HepG2 (cell line): ENCODE measurements at regions not wholly inside any gene's neighbourhood (a gene's known extent, or its start where the extent isn't known, plus 50 kb on each side); places are given as distances from the start of the nearest gene placed in this dataset.

Source experiments
- ATAC-seq: fragments of 200-7000 bp; cut with Tn5 transposase; 3 replicates; pipeline ENCODE4 v1.9.1; 2020; ENCODE audit warnings: mild to moderate bottlenecking, moderate library complexity
- BruUV-seq: library from RNA; stranded (reverse); fragments of 400-500 nt; replicated peaks from 2 replicates; lab custom pipeline; 2021; lab: Mats Ljungman, UMichigan
- CTCF ChIA-PET: fragments of 300-600 bp; formaldehyde crosslinking; extraction: SDS; loops from one replicate; lab custom pipeline; 2021; ENCODE audit warnings: low total read pairs, inconsistent platforms, low intra/inter-chr PET ratio; lab: Yijun Ruan, JAX
- POLR2A ChIA-PET: fragments of 350-600 bp; sonication (Branson Sonifier 250); formaldehyde crosslinking; loops from one replicate; lab custom pipeline; 2020; ENCODE audit warnings: antibody characterized with exemption, inconsistent platforms; lab: Yijun Ruan, JAX
- DNase-seq: peaks from one replicate; pipeline ENCODE4 v3.0.0-alpha.2; 2015; ENCODE audit warnings: low spot score
- FAIRE-seq: peaks from 3 replicates; lab custom pipeline; 2011; peaks lifted over from hg19 to GRCh38; lab: Jason Lieb, UNC
- H2AFZ ChIP-seq: one replicate; pipeline ENCODE4 v1.6.1; 2011; ENCODE audit warnings: low read length, inconsistent platforms
- H3K27ac ChIP-seq: fragments of 300-600 bp; 3 replicates; pipeline ENCODE4 v1.8.0; 2011; ENCODE audit warnings: mixed run types, mild to moderate bottlenecking, mixed read lengths, low read length, inconsistent platforms; ENCODE audit not compliant: insufficient read depth; ENCODE audit errors: extremely low read length
- H3K27me3 ChIP-seq, 2 experiments: fragments of 200-600 bp in 1 of 2; 2 replicates in 1 of 2; 3 replicates in 1 of 2; pipeline versions ENCODE4 v1.6.0 to v1.8.0; 2011; ENCODE audit warnings: low read length in 2 of 2, mild to moderate bottlenecking in 2 of 2, moderate library complexity in 2 of 2, inconsistent platforms in 1 of 2; ENCODE audit not compliant: insufficient read depth in 2 of 2, control insufficient read depth in 1 of 2
- H3K36me3 ChIP-seq, 2 experiments: fragments of 200-600 bp in 1 of 2; replicated peaks in 1 of 2; 2 replicates in 1 of 2; 3 replicates in 1 of 2; pipeline versions ENCODE4 v1.5.1 to v1.8.0; 2011; ENCODE audit warnings: low read length in 2 of 2, inconsistent platforms in 1 of 2; ENCODE audit not compliant: insufficient read depth in 2 of 2, control insufficient read depth in 1 of 2
- H3K4me1 ChIP-seq: 2 replicates; pipeline ENCODE4 v1.5.1; 2012; ENCODE audit warnings: low read length, inconsistent platforms; ENCODE audit not compliant: insufficient read depth
- H3K4me2 ChIP-seq: 2 replicates; pipeline ENCODE4 v1.6.0; 2011; ENCODE audit warnings: low read depth, low read length, inconsistent platforms
- H3K4me3 ChIP-seq, 3 experiments: fragments of 200-600 bp in 1 of 3; sonication (generic), shearing (Covaris generic) in 1 of 3; replicated peaks in 1 of 3; 2 replicates each; pipeline ENCODE4 v1.5.1; 2011 to 2016; ENCODE audit warnings: low read length in 3 of 3, inconsistent platforms in 2 of 3, low read depth in 2 of 3, mild to moderate bottlenecking in 2 of 3, control low read depth in 1 of 3, mixed read lengths in 1 of 3; ENCODE audit not compliant: insufficient read depth in 1 of 3
- H3K79me2 ChIP-seq: one replicate; pipeline ENCODE4 v1.6.1; 2011; ENCODE audit warnings: low read length, inconsistent platforms; ENCODE audit not compliant: insufficient read depth
- H3K9ac ChIP-seq: 2 replicates; pipeline ENCODE4 v1.6.0; 2011; ENCODE audit warnings: mild to moderate bottlenecking, low read depth, low read length, inconsistent platforms; ENCODE audit not compliant: insufficient read depth
- H3K9me3 ChIP-seq: 2 replicates; pipeline ENCODE4 v1.5.1; 2012; ENCODE audit warnings: mild to moderate bottlenecking, low read length
- H4K20me1 ChIP-seq: 2 replicates; pipeline ENCODE4 v1.6.0; 2011; ENCODE audit warnings: inconsistent platforms, mild to moderate bottlenecking, low read length, moderate library complexity; ENCODE audit not compliant: insufficient read depth
- CBFB ChIP-seq: sonication (generic); formaldehyde crosslinking; IDR thresholded peaks from 2 replicates; pipeline ENCODE4 v1.4.0; 2020; ENCODE audit warnings: missing genetic modification reagents
- KDM1A ChIP-seq: IDR thresholded peaks from 2 replicates; pipeline ENCODE4 v1.6.1; 2016; ENCODE audit warnings: missing compliant biosample characterization
- NR2F1 ChIP-seq, 2 experiments: fragments of 450-650 bp in 1 of 2; formaldehyde crosslinking in 1 of 2; IDR thresholded peaks; 2 replicates each; pipeline versions ENCODE4 v1.5.0 to v1.6.1; 2016 to 2020; ENCODE audit warnings: mild to moderate bottlenecking in 1 of 2, missing compliant biosample characterization in 1 of 2, missing genetic modification reagents in 1 of 2, moderate library complexity in 1 of 2
- RBAK ChIP-seq: sonication (generic); formaldehyde crosslinking; IDR thresholded peaks from 2 replicates; pipeline ENCODE4 v1.5.1; 2020; ENCODE audit warnings: mild to moderate bottlenecking, missing genetic modification reagents
- SSRP1 ChIP-seq: IDR thresholded peaks from 2 replicates; pipeline ENCODE4 v1.6.1; 2016; ENCODE audit warnings: control low read depth
- ZBTB21 ChIP-seq: sonication (generic); formaldehyde crosslinking; IDR thresholded peaks from 2 replicates; pipeline ENCODE4 v1.4.0; 2020; ENCODE audit warnings: missing genetic modification reagents
- ZNF557 ChIP-seq: sonication (generic); formaldehyde crosslinking; IDR thresholded peaks from 2 replicates; pipeline ENCODE4 v1.4.0; 2020; ENCODE audit warnings: missing genetic modification reagents
- ZNF652 ChIP-seq: IDR thresholded peaks from 2 replicates; pipeline ENCODE4 v1.6.1; 2016; ENCODE audit warnings: low read depth, borderline replicate concordance
- ZNF672 ChIP-seq: sonication (generic); formaldehyde crosslinking; IDR thresholded peaks from 2 replicates; pipeline ENCODE4 v1.8.1; 2022; ENCODE audit warnings: missing genetic modification reagents
- ZSCAN21 ChIP-seq: sonication (generic); formaldehyde crosslinking; IDR thresholded peaks from 2 replicates; pipeline ENCODE4 v1.8.0; 2022; ENCODE audit warnings: mild to moderate bottlenecking, missing genetic modification reagents, moderate library complexity, borderline replicate concordance
- WGBS: methylation state at CpG from one replicate; pipeline ENCODE4 v1.1.6; 2017; ENCODE audit warnings: low lambda C conversion rate; 5-methylcytosine and 5-hydroxymethylcytosine counted together
- in situ Hi-C: cut with HindIII; loops from 2 replicates; pipeline ENCODE4 v1.10.0; 2017; ENCODE audit warnings: low pct_unique_long_range_greater_than_20kb; ENCODE audit not compliant: extremely low pct_ligation_motif_present
- intact Hi-C: fragments of 100-400 bp; cut with micrococcal nuclease; formaldehyde crosslinking; loops from one replicate; pipeline ENCODE4 v1.10.0; 2022; ENCODE audit not compliant: unreplicated experiment
- TF ChIP-seq, protein P1 (sequence below): sonication (generic); formaldehyde crosslinking; IDR thresholded peaks from 2 replicates; pipeline ENCODE4 v1.8.0; 2022; ENCODE audit warnings: missing genetic modification reagents, mild to moderate bottlenecking, inconsistent platforms, borderline replicate concordance
- TF ChIP-seq, protein P2 (sequence below): sonication (generic); formaldehyde crosslinking; IDR thresholded peaks from 2 replicates; pipeline ENCODE4 v1.5.1; 2020; ENCODE audit warnings: missing genetic modification reagents, mild to moderate bottlenecking, borderline replicate concordance
- TF ChIP-seq, protein P3 (sequence below): sonication (generic); formaldehyde crosslinking; IDR thresholded peaks from 2 replicates; pipeline ENCODE4 v1.5.1; 2020; ENCODE audit warnings: mild to moderate bottlenecking, missing genetic modification reagents, moderate library complexity
- TF ChIP-seq, protein P4 (sequence below): sonication (generic); formaldehyde crosslinking; IDR thresholded peaks from 2 replicates; pipeline ENCODE4; 2020; ENCODE audit warnings: missing genetic modification reagents, mild to moderate bottlenecking, borderline replicate concordance

DNA sequence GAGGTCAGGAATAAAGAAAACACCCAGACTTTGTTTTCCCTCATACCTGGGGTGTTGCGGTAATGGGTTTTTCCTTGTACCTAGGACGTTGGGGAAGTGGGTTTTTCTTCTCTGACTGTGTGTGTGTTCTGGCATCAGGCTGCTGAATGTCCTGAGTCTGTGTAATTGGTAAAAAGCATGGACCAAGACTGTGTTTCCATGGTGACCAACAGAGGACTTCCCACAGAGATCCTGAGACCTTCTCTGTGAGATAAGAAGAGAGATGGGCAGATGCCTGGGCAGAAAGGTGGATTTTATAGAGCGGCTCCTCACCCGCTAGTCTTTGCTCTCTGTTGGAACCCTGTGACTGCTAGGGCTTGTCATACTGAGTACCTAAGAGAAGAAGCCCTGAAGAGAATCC is 135.4 kb upstream of the GGTLC1 start:
- Histone ChIP-seq H3K27ac (no peak overlapping the region), H2AFZ (no peak overlapping the region), H3K4me1 (no peaks in the 10 kb centered on the region), H3K27me3 (no peaks in the 10 kb centered on the region; a peak in 1 of 5 replicates), H3K4me3 (no peak overlapping the region), H3K36me3 (no peaks in the 10 kb centered on the region), H3K4me2 (no peak overlapping the region), H3K9ac (no peak overlapping the region), H3K9me3 (no peaks in the 10 kb centered on the region), H4K20me1 (no peaks in the 10 kb centered on the region), H3K79me2 (no peaks in the 10 kb centered on the region)
- intact Hi-C loops = no loop called here
- no peak for FAIRE-seq
- POLR2A ChIA-PET = no interaction called here
- no peak for ATAC-seq
- CTCF ChIA-PET = no interaction called here
- no TSS peak for BruUV-seq
- in situ Hi-C loops = no loop called here
- no peak for DNase-seq
- WGBS = 19% methylated on average over 4 of the region's 4 CpGs
- TF ChIP-seq SSRP1 (CRISPR knock-in tag) (no peak), CBFB (CRISPR knock-in tag) (no peak), ZNF672 (CRISPR knock-in tag) (no peak), RBAK (CRISPR knock-in tag) (no peak), KDM1A (CRISPR knock-in tag) (no peak), ZNF652 (no peak), ZNF557 (CRISPR knock-in tag) (no peak), ZSCAN21 (CRISPR knock-in tag) (no peak), ZBTB21 (CRISPR knock-in tag) (no peak), NR2F1 (CRISPR knock-in tag; IDR thresholded peaks at IDR 0.05) (no peak)
- TF ChIP-seq, protein P1, sequence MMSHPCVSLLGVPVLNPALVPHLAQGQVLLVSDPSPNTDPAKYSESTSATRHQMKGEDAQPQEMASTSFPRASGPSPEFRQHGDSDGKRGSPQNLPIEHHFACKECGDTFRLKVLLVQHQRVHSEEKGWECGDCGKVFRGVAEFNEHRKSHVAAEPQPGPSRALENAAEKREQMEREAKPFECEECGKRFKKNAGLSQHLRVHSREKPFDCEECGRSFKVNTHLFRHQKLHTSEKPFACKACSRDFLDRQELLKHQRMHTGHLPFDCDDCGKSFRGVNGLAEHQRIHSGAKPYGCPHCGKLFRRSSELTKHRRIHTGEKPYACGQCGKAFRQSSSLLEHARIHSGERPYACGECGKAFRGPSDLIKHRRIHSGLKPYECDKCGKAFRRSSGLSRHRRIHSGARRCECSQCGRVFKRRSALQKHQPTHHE (CRISPR knock-in tag) = no peak
- TF ChIP-seq, protein P2, sequence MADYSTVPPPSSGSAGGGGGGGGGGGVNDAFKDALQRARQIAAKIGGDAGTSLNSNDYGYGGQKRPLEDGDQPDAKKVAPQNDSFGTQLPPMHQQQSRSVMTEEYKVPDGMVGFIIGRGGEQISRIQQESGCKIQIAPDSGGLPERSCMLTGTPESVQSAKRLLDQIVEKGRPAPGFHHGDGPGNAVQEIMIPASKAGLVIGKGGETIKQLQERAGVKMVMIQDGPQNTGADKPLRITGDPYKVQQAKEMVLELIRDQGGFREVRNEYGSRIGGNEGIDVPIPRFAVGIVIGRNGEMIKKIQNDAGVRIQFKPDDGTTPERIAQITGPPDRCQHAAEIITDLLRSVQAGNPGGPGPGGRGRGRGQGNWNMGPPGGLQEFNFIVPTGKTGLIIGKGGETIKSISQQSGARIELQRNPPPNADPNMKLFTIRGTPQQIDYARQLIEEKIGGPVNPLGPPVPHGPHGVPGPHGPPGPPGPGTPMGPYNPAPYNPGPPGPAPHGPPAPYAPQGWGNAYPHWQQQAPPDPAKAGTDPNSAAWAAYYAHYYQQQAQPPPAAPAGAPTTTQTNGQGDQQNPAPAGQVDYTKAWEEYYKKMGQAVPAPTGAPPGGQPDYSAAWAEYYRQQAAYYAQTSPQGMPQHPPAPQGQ (CRISPR knock-in tag) = no peak
- TF ChIP-seq, protein P3, sequence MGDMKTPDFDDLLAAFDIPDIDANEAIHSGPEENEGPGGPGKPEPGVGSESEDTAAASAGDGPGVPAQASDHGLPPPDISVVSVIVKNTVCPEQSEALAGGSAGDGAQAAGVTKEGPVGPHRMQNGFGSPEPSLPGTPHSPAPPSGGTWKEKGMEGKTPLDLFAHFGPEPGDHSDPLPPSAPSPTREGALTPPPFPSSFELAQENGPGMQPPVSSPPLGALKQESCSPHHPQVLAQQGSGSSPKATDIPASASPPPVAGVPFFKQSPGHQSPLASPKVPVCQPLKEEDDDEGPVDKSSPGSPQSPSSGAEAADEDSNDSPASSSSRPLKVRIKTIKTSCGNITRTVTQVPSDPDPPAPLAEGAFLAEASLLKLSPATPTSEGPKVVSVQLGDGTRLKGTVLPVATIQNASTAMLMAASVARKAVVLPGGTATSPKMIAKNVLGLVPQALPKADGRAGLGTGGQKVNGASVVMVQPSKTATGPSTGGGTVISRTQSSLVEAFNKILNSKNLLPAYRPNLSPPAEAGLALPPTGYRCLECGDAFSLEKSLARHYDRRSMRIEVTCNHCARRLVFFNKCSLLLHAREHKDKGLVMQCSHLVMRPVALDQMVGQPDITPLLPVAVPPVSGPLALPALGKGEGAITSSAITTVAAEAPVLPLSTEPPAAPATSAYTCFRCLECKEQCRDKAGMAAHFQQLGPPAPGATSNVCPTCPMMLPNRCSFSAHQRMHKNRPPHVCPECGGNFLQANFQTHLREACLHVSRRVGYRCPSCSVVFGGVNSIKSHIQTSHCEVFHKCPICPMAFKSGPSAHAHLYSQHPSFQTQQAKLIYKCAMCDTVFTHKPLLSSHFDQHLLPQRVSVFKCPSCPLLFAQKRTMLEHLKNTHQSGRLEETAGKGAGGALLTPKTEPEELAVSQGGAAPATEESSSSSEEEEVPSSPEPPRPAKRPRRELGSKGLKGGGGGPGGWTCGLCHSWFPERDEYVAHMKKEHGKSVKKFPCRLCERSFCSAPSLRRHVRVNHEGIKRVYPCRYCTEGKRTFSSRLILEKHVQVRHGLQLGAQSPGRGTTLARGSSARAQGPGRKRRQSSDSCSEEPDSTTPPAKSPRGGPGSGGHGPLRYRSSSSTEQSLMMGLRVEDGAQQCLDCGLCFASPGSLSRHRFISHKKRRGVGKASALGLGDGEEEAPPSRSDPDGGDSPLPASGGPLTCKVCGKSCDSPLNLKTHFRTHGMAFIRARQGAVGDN (CRISPR knock-in tag) = no peak
- TF ChIP-seq, protein P4, sequence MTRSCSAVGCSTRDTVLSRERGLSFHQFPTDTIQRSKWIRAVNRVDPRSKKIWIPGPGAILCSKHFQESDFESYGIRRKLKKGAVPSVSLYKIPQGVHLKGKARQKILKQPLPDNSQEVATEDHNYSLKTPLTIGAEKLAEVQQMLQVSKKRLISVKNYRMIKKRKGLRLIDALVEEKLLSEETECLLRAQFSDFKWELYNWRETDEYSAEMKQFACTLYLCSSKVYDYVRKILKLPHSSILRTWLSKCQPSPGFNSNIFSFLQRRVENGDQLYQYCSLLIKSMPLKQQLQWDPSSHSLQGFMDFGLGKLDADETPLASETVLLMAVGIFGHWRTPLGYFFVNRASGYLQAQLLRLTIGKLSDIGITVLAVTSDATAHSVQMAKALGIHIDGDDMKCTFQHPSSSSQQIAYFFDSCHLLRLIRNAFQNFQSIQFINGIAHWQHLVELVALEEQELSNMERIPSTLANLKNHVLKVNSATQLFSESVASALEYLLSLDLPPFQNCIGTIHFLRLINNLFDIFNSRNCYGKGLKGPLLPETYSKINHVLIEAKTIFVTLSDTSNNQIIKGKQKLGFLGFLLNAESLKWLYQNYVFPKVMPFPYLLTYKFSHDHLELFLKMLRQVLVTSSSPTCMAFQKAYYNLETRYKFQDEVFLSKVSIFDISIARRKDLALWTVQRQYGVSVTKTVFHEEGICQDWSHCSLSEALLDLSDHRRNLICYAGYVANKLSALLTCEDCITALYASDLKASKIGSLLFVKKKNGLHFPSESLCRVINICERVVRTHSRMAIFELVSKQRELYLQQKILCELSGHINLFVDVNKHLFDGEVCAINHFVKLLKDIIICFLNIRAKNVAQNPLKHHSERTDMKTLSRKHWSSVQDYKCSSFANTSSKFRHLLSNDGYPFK (CRISPR knock-in tag) = no peak
